ENCODE measurements at regions not wholly inside any gene's neighbourhood (a gene's known extent, or its start where the extent isn't known, plus 50 kb on each side); places are given as distances from the start of the nearest gene placed in this dataset.

GRCh38 chr3:3745693-3746092 lies 53.5 kb upstream of the LRRN1 start:
- DNase-seq (ENCODE audit: low spot score): no peak

- DNase-seq (ENCODE audit: low spot score): no peak
Measured at GRCh38 chr3:3744826-3745225, 54.4 kb upstream of the LRRN1 start.

- DNase-seq (ENCODE audit: low spot score): no peak
Measured at GRCh38 chr3:3743754-3744153, 55.5 kb upstream of the LRRN1 start.

GRCh38 chr3:3740061-3740460 lies 59.2 kb upstream of the LRRN1 start:
- DNase-seq (ENCODE audit: low spot score): no peak

- DNase-seq (ENCODE audit: low spot score): no peak
Measured at GRCh38 chr3:3739330-3740060, 59.7 kb upstream of the LRRN1 start.

GRCh38 chr3:3737531-3737930 lies 61.7 kb upstream of the LRRN1 start:
- DNase-seq (ENCODE audit: low spot score): no peak

GRCh38 chr3:3735919-3736318 lies 63.3 kb upstream of the LRRN1 start:
- DNase-seq (ENCODE audit: low spot score): no peak

- DNase-seq (ENCODE audit: low spot score): no peak
Measured at GRCh38 chr3:3734881-3735280, 64.3 kb upstream of the LRRN1 start.

- no peak for DNase-seq (ENCODE audit: low spot score)
Measured at GRCh38 chr3:3729261-3729660, 70.0 kb upstream of the LRRN1 start.

GRCh38 chr3:3726549-3726948 lies 72.7 kb upstream of the LRRN1 start:
- DNase-seq (ENCODE audit: low spot score): no peak

GRCh38 chr3:3714572-3714971 lies 84.7 kb upstream of the LRRN1 start:
- no peak for DNase-seq (ENCODE audit: low spot score)

- no peak for DNase-seq (ENCODE audit: low spot score)
Measured at GRCh38 chr3:3712971-3713370, 86.3 kb upstream of the LRRN1 start.

- no peak for DNase-seq (ENCODE audit: low spot score)
Measured at GRCh38 chr3:3708769-3709115, 90.5 kb upstream of the LRRN1 start.

GRCh38 chr3:3707858-3708768 lies 91.1 kb upstream of the LRRN1 start:
- peak; percentile 36 for DNase-seq (ENCODE audit: low spot score)

- DNase-seq (ENCODE audit: low spot score): no peak
Measured at GRCh38 chr3:3705090-3705775, 94.0 kb upstream of the LRRN1 start.

GRCh38 chr3:3701949-3702348 lies 97.3 kb upstream of the LRRN1 start:
- DNase-seq (ENCODE audit: low spot score): no peak

- DNase-seq (ENCODE audit: low spot score): peak; percentile 82
Measured at GRCh38 chr3:3699816-3700633, 99.2 kb upstream of the LRRN1 start.

- DNase-seq (ENCODE audit: low spot score): no peak
Measured at GRCh38 chr3:3699407-3699806, 99.8 kb upstream of the LRRN1 start.

GRCh38 chr3:3696345-3696744 lies 102.9 kb upstream of the LRRN1 start:
- DNase-seq (ENCODE audit: low spot score): no peak

GRCh38 chr3:3693593-3693992 lies 105.6 kb upstream of the LRRN1 start:
- no peak for DNase-seq (ENCODE audit: low spot score)

GRCh38 chr3:3689601-3690375 lies 109.4 kb upstream of the LRRN1 start:
- DNase-seq (ENCODE audit: low spot score): no peak

Measured in kidney tubule cell (primary cell).